K562 (cell line): ENCODE measurements at regions not wholly inside any gene's neighbourhood (a gene's known extent, or its start where the extent isn't known, plus 50 kb on each side); places are given as distances from the start of the nearest gene placed in this dataset.

Experiments used
- ATAC-seq: fragments of 200-7000 bp; cut with Tn5 transposase; 3 replicates; pipeline ENCODE4 v1.9.1; 2020; ENCODE audit warnings: moderate library complexity
- BruUV-seq: library from RNA; stranded (reverse); fragments of 400-500 nt; replicated peaks from 2 replicates; lab custom pipeline; 2021; lab: Mats Ljungman, UMichigan
- CTCF ChIA-PET: fragments of 300-600 bp; formaldehyde crosslinking; extraction: SDS; loops from one replicate; lab custom pipeline; 2021; ENCODE audit warnings: low intra/inter-chr PET ratio; lab: Yijun Ruan, JAX
- POLR2A ChIA-PET: fragments of 300-600, 350-650 bp; sonication (Branson Sonifier 250); formaldehyde crosslinking; extraction: SDS; loops from one replicate; lab custom pipeline; 2021; ENCODE audit warnings: antibody characterized with exemption, inconsistent platforms; lab: Yijun Ruan, JAX
- DNase-seq, 4 experiments: peaks; one replicate each; pipeline versions ENCODE4 v3.0.0 to v3.0.0-alpha.2; 2011 to 2018; ENCODE audit warnings: low spot score in 3 of 4, mixed read lengths in 3 of 4; ENCODE audit errors: extremely low read depth in 1 of 4
- FAIRE-seq: peaks from 2 replicates; lab custom pipeline; 2011; peaks lifted over from hg19 to GRCh38; lab: Jason Lieb, UNC
- H2AFZ ChIP-seq: 2 replicates; pipeline ENCODE4 v1.6.0; 2011; ENCODE audit warnings: low read depth, low read length, control low read depth, inconsistent platforms
- H3K27ac ChIP-seq: fragments of 200-600 bp; 3 replicates; pipeline ENCODE4 v1.8.0; 2011; ENCODE audit warnings: low read depth, mild to moderate bottlenecking, control low read depth, inconsistent platforms, low read length, moderate library complexity, mixed read lengths; ENCODE audit errors: extremely low read depth
- H3K27me3 ChIP-seq, 2 experiments: fragments of 300-600 bp in 1 of 2; 2 replicates in 1 of 2; 3 replicates in 1 of 2; pipeline versions ENCODE4 v1.6.0 to v1.8.0; 2011; ENCODE audit warnings: inconsistent platforms in 2 of 2, low read length in 2 of 2, mild to moderate bottlenecking in 1 of 2, mixed read lengths in 1 of 2, moderate library complexity in 1 of 2; ENCODE audit not compliant: control insufficient read depth in 2 of 2, insufficient read depth in 2 of 2
- H3K36me3 ChIP-seq: fragments of 300-600 bp; 3 replicates; pipeline ENCODE4 v1.8.0; 2011; ENCODE audit warnings: mild to moderate bottlenecking, low read length, inconsistent platforms; ENCODE audit not compliant: control insufficient read depth, insufficient read depth
- H3K4me1 ChIP-seq, 2 experiments: fragments of 200-600 bp in 1 of 2; replicated peaks in 1 of 2; 2 replicates in 1 of 2; 3 replicates in 1 of 2; pipeline versions ENCODE4 v1.5.1 to v1.8.0; 2011; ENCODE audit warnings: inconsistent platforms in 2 of 2, low read length in 2 of 2, mild to moderate bottlenecking in 1 of 2, mixed read lengths in 1 of 2, moderate library complexity in 1 of 2; ENCODE audit not compliant: control insufficient read depth in 2 of 2, insufficient read depth in 2 of 2
- H3K4me2 ChIP-seq: 2 replicates; pipeline ENCODE4 v1.6.1; 2011; ENCODE audit warnings: low read length, control low read depth, inconsistent platforms, mixed read lengths; ENCODE audit not compliant: insufficient read depth
- H3K4me3 ChIP-seq: fragments of 200-600 bp; sonication (generic), shearing (Covaris generic); 2 replicates; pipeline ENCODE4 v1.5.1; 2016; ENCODE audit warnings: control low read depth, inconsistent platforms
- H3K79me2 ChIP-seq: fragments of 200-600 bp; 3 replicates; pipeline ENCODE4 v1.8.0; 2011; ENCODE audit warnings: low read length, inconsistent platforms; ENCODE audit not compliant: control insufficient read depth, insufficient read depth
- H3K9ac ChIP-seq, 2 experiments: 2 replicates each; pipeline versions ENCODE4 v1.6.0 to v1.6.1; 2011; ENCODE audit warnings: low read depth in 2 of 2, low read length in 2 of 2, control low read depth in 1 of 2, inconsistent platforms in 1 of 2, mild to moderate bottlenecking in 1 of 2, mixed read lengths in 1 of 2; ENCODE audit not compliant: insufficient read depth in 1 of 2
- H3K9me1 ChIP-seq: one replicate; pipeline ENCODE4 v1.6.0; 2011; ENCODE audit warnings: inconsistent platforms, mild to moderate bottlenecking, low read length, moderate library complexity; ENCODE audit not compliant: control insufficient read depth, insufficient read depth
- H3K9me3 ChIP-seq: replicated peaks from 2 replicates; pipeline ENCODE4 v1.5.1; 2011; ENCODE audit warnings: low read depth, low read length, inconsistent platforms; ENCODE audit not compliant: control insufficient read depth, insufficient read depth
- H4K20me1 ChIP-seq: replicated peaks from 2 replicates; pipeline ENCODE4 v1.6.1; 2011; ENCODE audit warnings: low read length, inconsistent platforms, mixed read lengths; ENCODE audit not compliant: control insufficient read depth, insufficient read depth
- ATF7 ChIP-seq: fragments of 450-650 bp; IDR thresholded peaks from 2 replicates; pipeline ENCODE4 v1.7.1; 2014; ENCODE audit warnings: mild to moderate bottlenecking, moderate library complexity
- BRD4 ChIP-seq: fragments of 200-600 bp; sonication (generic); IDR thresholded peaks from 2 replicates; pipeline ENCODE4 v1.6.1; 2017; ENCODE audit warnings: inconsistent platforms
- CBFA2T3 ChIP-seq: fragments of 450-650 bp; IDR thresholded peaks from 2 replicates; pipeline ENCODE4 v1.6.1; 2017
- CBX1 ChIP-seq: sonication (generic); IDR thresholded peaks from 2 replicates; pipeline ENCODE4 v1.6.1; 2016; ENCODE audit warnings: antibody characterized with exemption, low read depth, mild to moderate bottlenecking
- CBX3 ChIP-seq, 2 experiments: IDR thresholded peaks; 1 replicate in 1 of 2; 2 replicates in 1 of 2; pipeline ENCODE4 v1.6.1; 2012; ENCODE audit warnings: inconsistent platforms in 2 of 2, low read length in 2 of 2, borderline replicate concordance in 1 of 2, control low read depth in 1 of 2
- EP300 ChIP-seq: IDR thresholded peaks from 2 replicates; pipeline ENCODE4 v1.6.1; 2012; ENCODE audit warnings: low read length, improper control_type of control experiment
- HNRNPH1 ChIP-seq: fragments of 200-400 bp; formaldehyde crosslinking; optimal IDR thresholded peaks from 2 replicates; pipeline ENCODE3; 2017; ENCODE audit warnings: low read depth, mild to moderate bottlenecking, low read length, moderate library complexity
- JUND ChIP-seq, 2 experiments: IDR thresholded peaks; 2 replicates in 1 of 2; 3 replicates in 1 of 2; pipeline ENCODE4 v1.6.1; 2011; ENCODE audit warnings: borderline replicate concordance in 2 of 2, low read depth in 2 of 2, low read length in 2 of 2, improper control_type of control experiment in 1 of 2, missing biosample characterization in 1 of 2, missing genetic modification characterization in 1 of 2, missing genetic modification reagents in 1 of 2
- KLF13 ChIP-seq: fragments of 450-650 bp; IDR thresholded peaks from 2 replicates; pipeline ENCODE4 v1.6.1; 2016; ENCODE audit warnings: missing genetic modification characterization, low read depth, mild to moderate bottlenecking, missing compliant biosample characterization, moderate library complexity, borderline replicate concordance
- NFE2 ChIP-seq: IDR thresholded peaks from 2 replicates; pipeline ENCODE4 v1.6.1; 2014; ENCODE audit warnings: antibody characterized with exemption, low read depth
- SLC30A9 ChIP-seq: fragments of 250-450 bp; sonication (Bioruptor Pico); IDR thresholded peaks from 2 replicates; pipeline ENCODE4 v1.8.0; 2022; ENCODE audit warnings: mild to moderate bottlenecking, moderate library complexity
- SMARCC2 ChIP-seq: fragments of 450-650 bp; IDR thresholded peaks from 2 replicates; pipeline ENCODE4 v1.6.1; 2017; ENCODE audit warnings: antibody characterized with exemption, moderate library complexity, mild to moderate bottlenecking, low read depth
- SPI1 ChIP-seq: IDR thresholded peaks from 2 replicates; pipeline ENCODE4 v1.6.1; 2011; ENCODE audit warnings: low read depth, low read length, control low read depth, borderline replicate concordance
- TRIM24 ChIP-seq, 2 experiments: fragments of 450-650 bp; IDR thresholded peaks; 2 replicates each; pipeline ENCODE4 v1.6.1; 2016
- TSHZ1 ChIP-seq: fragments of 250-450 bp; sonication (Bioruptor Pico); IDR thresholded peaks from 2 replicates; pipeline ENCODE4 v1.4.0; 2020; ENCODE audit warnings: mild to moderate bottlenecking, moderate library complexity
- YY1 ChIP-seq, 3 experiments: IDR thresholded peaks; 2 replicates each; pipeline ENCODE4 v1.6.1; 2011; ENCODE audit warnings: low read length in 2 of 3, mild to moderate bottlenecking in 2 of 3, moderate library complexity in 2 of 3, borderline replicate concordance in 1 of 3, control low read depth in 1 of 3, low read depth in 1 of 3; ENCODE audit not compliant: insufficient read depth in 3 of 3, insufficient replicate concordance in 2 of 3, control insufficient read depth in 1 of 3, insufficient read length in 1 of 3; ENCODE audit errors: extremely low read depth in 1 of 3
- ZNF253 ChIP-seq: fragments of 250-450 bp; sonication (Bioruptor Pico); conservative IDR thresholded peaks from 2 replicates; pipeline ENCODE4 v1.6.1; 2021; ENCODE audit warnings: mild to moderate bottlenecking
- ZNF274 ChIP-seq: IDR thresholded peaks from 2 replicates; pipeline ENCODE4 v1.6.1; 2011; ENCODE audit warnings: low read depth, mild to moderate bottlenecking, low read length, moderate library complexity, borderline replicate concordance
- ZNF699 ChIP-seq: fragments of 250-450 bp; sonication (Bioruptor Pico); IDR thresholded peaks from 2 replicates; pipeline ENCODE4 v1.8.0; 2021; ENCODE audit warnings: mild to moderate bottlenecking, moderate library complexity; ENCODE audit not compliant: insufficient replicate concordance
- ZNF778 ChIP-seq: fragments of 450-650 bp; formaldehyde crosslinking; IDR thresholded peaks from 2 replicates; pipeline ENCODE4 v1.4.0; 2020; ENCODE audit warnings: mild to moderate bottlenecking, moderate library complexity
- ZNF830 ChIP-seq: fragments of 250-450 bp; sonication (Bioruptor Pico); IDR thresholded peaks from 2 replicates; pipeline ENCODE4 v1.5.0; 2021; ENCODE audit warnings: mild to moderate bottlenecking
- WGBS: fragments of 100-300 bp; shearing (Covaris generic); methylation state at CpG from one replicate; pipeline ENCODE4 v1.1.6; 2016; ENCODE audit warnings: low coverage, mixed read lengths; ENCODE audit not compliant: insufficient coverage; ENCODE audit errors: missing lambda C conversion rate; 5-methylcytosine and 5-hydroxymethylcytosine counted together
- in situ Hi-C: fragments of 300-500 bp; cut with MboI; formaldehyde crosslinking; loops from 4 replicates; pipeline ENCODE4 v1.15.0; 2018; ENCODE audit warnings: inconsistent platforms, mixed read lengths
- intact Hi-C: fragments of 100-400 bp; cut with micrococcal nuclease; formaldehyde crosslinking; loops from 2 replicates; pipeline ENCODE4 v1.14.2; 2022

- no TSS peak for BruUV-seq
- Histone ChIP-seq H3K4me3 (no peak overlapping the region), H3K27ac (no peak overlapping the region), H3K4me2 (no peak overlapping the region), H3K4me1 (no peaks in the 10 kb centered on the region), H3K79me2 (no peaks in the 10 kb centered on the region), H3K9ac (no peak overlapping the region), H3K9me1 (no peaks in the 10 kb centered on the region), H4K20me1 (no peaks in the 10 kb centered on the region), H2AFZ (no peak overlapping the region), H3K36me3 (no peaks in the 10 kb centered on the region), H3K9me3 (peaks cover 4% of the 10 kb centered on the region; the same call in 1 of the 2 replicates), H3K27me3 (no peaks in the 10 kb centered on the region)
- WGBS: 0% methylated on average over 4 of the region's 5 CpGs
- intact Hi-C loops: no loop called here
- DNase-seq (peak in 1 of 4 experiments; percentile 6), FAIRE-seq (no peak), ATAC-seq (no peak)
- ChIA-PET CTCF (no interaction called here), POLR2A (interaction anchor here (0.6 kb wide), 1 partner anchor 20 kb away, joined by 5 read pairs; no protein-coding TSS in a partner anchor)
- in situ Hi-C loops: no loop called here
- TF ChIP-seq NFE2 (no peak), BRD4 (no peak), TRIM24 (IDR thresholded peaks at IDR 0.05) (peak in 1 of 2 experiments; percentile 50; a peak in 1 of 4 replicates), ZNF274 (peak; percentile 89), ZNF778 (CRISPR knock-in tag) (no peak), TSHZ1 (CRISPR knock-in tag) (no peak), ZNF253 (CRISPR knock-in tag) (no peak), ZNF830 (no peak), EP300 (peak; percentile 44; the same call in 1 of the 2 replicates), CBFA2T3 (no peak), ATF7 (no peak), SMARCC2 (no peak), SPI1 (no peak), CBX3 (IDR thresholded peaks at IDR 0.05; ENCODE audit: borderline replicate concordance in 1 of 2, low read length in 2 of 2) (peak in 1 of 2 experiments; percentile 76; a peak in 1 of 3 replicates), KLF13 (tag) (no peak), YY1 (IDR thresholded peaks at IDR 0.05; ENCODE audit: borderline replicate concordance in 1 of 3, control insufficient read depth in 1 of 3, extremely low read depth in 1 of 3, insufficient read depth in 3 of 3, insufficient read length in 1 of 3, insufficient replicate concordance in 2 of 3, low read depth in 1 of 3, low read length in 2 of 3) (no peak), ZNF699 (CRISPR knock-in tag) (no peak), CBX1 (no peak), JUND (IDR thresholded peaks at IDR 0.05; ENCODE audit: borderline replicate concordance, low read depth, low read length) (no peak), JUND (tag; IDR thresholded peaks at IDR 0.05; ENCODE audit: borderline replicate concordance, low read depth, low read length) (no peak), SLC30A9 (CRISPR knock-in tag) (no peak), HNRNPH1 (no peak)
Measured at GRCh38 chr13:40874138-40874779, 84.8 kb downstream of the SLC25A15 start.
